ENCODE measurements at regions not wholly inside any gene's neighbourhood (a gene's known extent, or its start where the extent isn't known, plus 50 kb on each side); places are given as distances from the start of the nearest gene placed in this dataset.

GRCh38 chr5:166505544-166505943 lies 1785.9 kb upstream of the WWC1 start:
- Histone ChIP-seq H3K4me2 (replicated peaks; ENCODE audit: extremely low read depth, low read length, poor library complexity, severe bottlenecking) (no peak overlapping the region), H3K9ac (ENCODE audit: insufficient read depth, low read length, poor library complexity, severe bottlenecking) (no peak overlapping the region), H2AFZ (ENCODE audit: insufficient read depth, low read depth, low read length, poor library complexity, severe bottlenecking) (no peak overlapping the region), H3K27me3 (ENCODE audit: control insufficient read depth in 2 of 2, insufficient read depth in 2 of 2, low read length in 2 of 2) (no peaks in the 10 kb centered on the region), H4K20me1 (ENCODE audit: insufficient read depth, low read length) (no peaks in the 10 kb centered on the region), H3K4me1 (ENCODE audit: control insufficient read depth in 1 of 2, insufficient read depth in 2 of 2, low read length in 2 of 2) (no peaks in the 10 kb centered on the region), H3K27ac (ENCODE audit: low read depth in 1 of 2, low read length in 2 of 2) (no peak overlapping the region), H3K9me3 (replicated peaks in 1 of 2; ENCODE audit: control insufficient read depth in 1 of 2, insufficient read depth in 1 of 2, low read length in 2 of 2) (peaks cover 4 to 8% of the 10 kb centered on the region in 2 donors), H3K4me3 (replicated peaks in 1 of 3; ENCODE audit: low read depth in 2 of 3, low read length in 3 of 3) (no peak overlapping the region), H3K79me2 (ENCODE audit: insufficient read depth, low read length) (no peaks in the 10 kb centered on the region), H3K36me3 (replicated peaks in 1 of 2; ENCODE audit: control insufficient read depth in 1 of 2, insufficient read depth in 2 of 2, low read length in 2 of 2) (no peaks in the 10 kb centered on the region)
- Mint-ChIP-seq H3K27me3 (ENCODE audit: low read depth in 3 of 3) (peaks cover 0 to 2% (median 0%) of the 10 kb centered on the region in 3 donors), H3K36me3 (no peaks in the 10 kb centered on the region), H3K27ac (no peak overlapping the region), H3K9me3 (peaks cover 0 to 5% (median 3%) of the 10 kb centered on the region in 7 donors), H3K4me1 (no peaks in the 10 kb centered on the region), H3K4me3 (no peak overlapping the region)
- no peak for TF ChIP-seq CTCF (IDR thresholded peaks at IDR 0.05)
- no peak for DNase-seq
- intact Hi-C loops (cut with micrococcal nuclease) = no loop called here

- H3K27me3 Mint-ChIP-seq (ENCODE audit: low read depth in 3 of 3) = peaks cover 0 to 2% (median 0%) of the 10 kb centered on the region in 3 donors
- Histone ChIP-seq H3K4me1 (ENCODE audit: control insufficient read depth in 1 of 2, insufficient read depth in 2 of 2, low read length in 2 of 2) (no peaks in the 10 kb centered on the region), H3K4me3 (replicated peaks in 1 of 3; ENCODE audit: low read depth in 2 of 3, low read length in 3 of 3) (no peak overlapping the region), H3K9ac (ENCODE audit: insufficient read depth, low read length, poor library complexity, severe bottlenecking) (no peak overlapping the region), H3K27me3 (ENCODE audit: control insufficient read depth in 2 of 2, insufficient read depth in 2 of 2, low read length in 2 of 2) (no peaks in the 10 kb centered on the region), H3K4me2 (replicated peaks; ENCODE audit: extremely low read depth, low read length, poor library complexity, severe bottlenecking) (no peak overlapping the region), H3K9me3 (replicated peaks in 1 of 2; ENCODE audit: control insufficient read depth in 1 of 2, insufficient read depth in 1 of 2, low read length in 2 of 2) (peaks cover 7 to 8% of the 10 kb centered on the region in 2 donors), H3K36me3 (replicated peaks in 1 of 2; ENCODE audit: control insufficient read depth in 1 of 2, insufficient read depth in 2 of 2, low read length in 2 of 2) (no peaks in the 10 kb centered on the region), H2AFZ (ENCODE audit: insufficient read depth, low read depth, low read length, poor library complexity, severe bottlenecking) (no peak overlapping the region), H3K27ac (ENCODE audit: low read depth in 1 of 2, low read length in 2 of 2) (no peak overlapping the region), H3K79me2 (ENCODE audit: insufficient read depth, low read length) (no peaks in the 10 kb centered on the region), H4K20me1 (ENCODE audit: insufficient read depth, low read length) (no peaks in the 10 kb centered on the region)
- DNase-seq = no peak
- no peaks in the 10 kb centered on the region for H3K36me3 Mint-ChIP-seq
- peaks cover 0 to 9% (median 2%) of the 10 kb centered on the region in 7 donors for H3K9me3 Mint-ChIP-seq
- TF ChIP-seq CTCF (IDR thresholded peaks at IDR 0.05) = no peak
- intact Hi-C loops (cut with micrococcal nuclease) = loop anchor here in 1 of 2 donors (2.0 kb wide), 1 partner anchor 51 kb away; no protein-coding TSS in a partner anchor
- H3K4me1 Mint-ChIP-seq = no peaks in the 10 kb centered on the region
- no peak overlapping the region for H3K27ac Mint-ChIP-seq
- H3K4me3 Mint-ChIP-seq = no peak overlapping the region
- no CpG with 5 or more reads among the region's 2 CpGs for WGBS (ENCODE audit: insufficient coverage)
Observed at GRCh38 chr5:166507810-166508425, 1783.5 kb upstream of the WWC1 start.

All from CD14-positive monocyte (primary cell).